Lower leg skin (tissue), 4 donors: ENCODE measurements at regions not wholly inside any gene's neighbourhood (a gene's known extent, or its start where the extent isn't known, plus 50 kb on each side); places are given as distances from the start of the nearest gene placed in this dataset.
A peak's percentile ranks its signal among the peaks of the same experiment; 100 is the strongest.

ENCODE experiments used
- DNase-seq, 2 donors: peaks; one replicate each; pipeline ENCODE4 v3.0.0-alpha.2; 2019; ENCODE audit warnings: low spot score in 2 of 2
- H3K4me3 ChIP-seq: fragments of 200-600 bp; sonication (generic); 2 replicates; pipeline ENCODE4 v1.5.1; 2017; ENCODE audit warnings: mild to moderate bottlenecking, low read depth; ENCODE audit not compliant: poor library complexity, severe bottlenecking
- POLR2A ChIP-seq, 2 donors: fragments of 450-650 bp; IDR thresholded peaks; one replicate each; pipeline ENCODE4 v1.6.1; 2016 to 2017; ENCODE audit warnings: antibody characterized with exemption in 2 of 2, mild to moderate bottlenecking in 1 of 2, moderate library complexity in 1 of 2
- WGBS, 2 donors: methylation state at CpG; one replicate each; pipeline ENCODE4 v1.1.5; 2018; 5-methylcytosine and 5-hydroxymethylcytosine counted together
- intact Hi-C: fragments of 100-400 bp; cut with DNase I; formaldehyde crosslinking; loops from one replicate; pipeline ENCODE4 v1.15.0; 2023; ENCODE audit warnings: low total_unique reads
- TF ChIP-seq, protein P1 (sequence below), 3 donors: fragments of 450-650 bp; IDR thresholded peaks; one replicate each; pipeline ENCODE4 v1.5.1; 2016; ENCODE audit warnings: antibody characterized with exemption in 3 of 3, mild to moderate bottlenecking in 3 of 3, moderate library complexity in 2 of 3

DNA sequence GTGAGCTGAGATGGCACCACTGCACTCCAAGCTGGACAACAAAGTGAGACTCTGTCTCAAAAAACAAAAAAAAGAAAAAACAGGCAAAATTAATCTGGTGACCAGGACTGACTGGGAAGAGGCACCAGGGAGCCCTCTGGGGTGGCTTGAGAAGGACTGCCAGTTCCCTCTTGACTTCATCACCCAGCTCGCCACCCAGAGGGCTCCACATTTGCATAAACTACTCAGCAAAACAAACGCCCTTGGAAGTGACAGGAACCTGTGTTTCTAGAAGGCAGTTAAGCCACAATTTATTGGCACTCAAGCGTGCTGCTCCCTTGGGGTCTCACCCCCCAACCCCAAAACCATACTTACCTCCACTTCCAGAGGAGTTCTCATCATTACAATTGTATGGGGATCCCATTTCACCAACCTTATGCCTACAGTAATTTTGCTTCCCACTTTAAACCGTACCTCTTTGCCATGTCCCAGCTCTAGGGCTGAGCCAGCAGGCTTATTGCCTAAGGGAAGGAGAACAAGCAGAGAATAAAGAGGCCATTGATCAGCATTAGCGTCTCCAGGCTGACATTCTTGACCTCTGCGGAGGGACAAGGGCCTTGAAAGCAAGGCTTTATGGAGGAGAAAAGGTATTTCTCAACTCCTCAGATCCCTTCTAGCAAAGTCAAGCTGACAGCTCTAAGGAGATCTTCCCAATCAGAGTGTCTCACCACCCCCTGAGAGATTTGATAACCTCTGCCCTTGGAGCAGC lies 357.4 kb downstream of the SHQ1 start:
- DNase-seq = no peak
- intact Hi-C loops = no loop called here
- no peak overlapping the region for H3K4me3 ChIP-seq
- 57 to 68% methylated on average over 6 of the region's 6 CpGs for WGBS, 2 donors
- TF ChIP-seq POLR2A (IDR thresholded peaks at IDR 0.05) = no peak
- TF ChIP-seq, protein P1, sequence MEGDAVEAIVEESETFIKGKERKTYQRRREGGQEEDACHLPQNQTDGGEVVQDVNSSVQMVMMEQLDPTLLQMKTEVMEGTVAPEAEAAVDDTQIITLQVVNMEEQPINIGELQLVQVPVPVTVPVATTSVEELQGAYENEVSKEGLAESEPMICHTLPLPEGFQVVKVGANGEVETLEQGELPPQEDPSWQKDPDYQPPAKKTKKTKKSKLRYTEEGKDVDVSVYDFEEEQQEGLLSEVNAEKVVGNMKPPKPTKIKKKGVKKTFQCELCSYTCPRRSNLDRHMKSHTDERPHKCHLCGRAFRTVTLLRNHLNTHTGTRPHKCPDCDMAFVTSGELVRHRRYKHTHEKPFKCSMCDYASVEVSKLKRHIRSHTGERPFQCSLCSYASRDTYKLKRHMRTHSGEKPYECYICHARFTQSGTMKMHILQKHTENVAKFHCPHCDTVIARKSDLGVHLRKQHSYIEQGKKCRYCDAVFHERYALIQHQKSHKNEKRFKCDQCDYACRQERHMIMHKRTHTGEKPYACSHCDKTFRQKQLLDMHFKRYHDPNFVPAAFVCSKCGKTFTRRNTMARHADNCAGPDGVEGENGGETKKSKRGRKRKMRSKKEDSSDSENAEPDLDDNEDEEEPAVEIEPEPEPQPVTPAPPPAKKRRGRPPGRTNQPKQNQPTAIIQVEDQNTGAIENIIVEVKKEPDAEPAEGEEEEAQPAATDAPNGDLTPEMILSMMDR (IDR thresholded peaks at IDR 0.05) = no peak

- 91 to 97% methylated on average over 7 of the region's 7 CpGs for WGBS, 2 donors
- intact Hi-C loops = no loop called here
These were observed 358.3 kb downstream of the SHQ1 start for GRCh38 chr3:72489901-72490300.

GRCh38 chr3:72488738-72489035 lies 359.6 kb downstream of the SHQ1 start:
- peak in 1 of 2 donors; percentile 32 for DNase-seq
- intact Hi-C loops = no loop called here
- 81 to 91% methylated on average over 5 of the region's 5 CpGs for WGBS, 2 donors
- TF ChIP-seq, protein P1 (IDR thresholded peaks at IDR 0.05) = no peak
- no peak for TF ChIP-seq POLR2A (IDR thresholded peaks at IDR 0.05)
- H3K4me3 ChIP-seq = no peak overlapping the region

More at GRCh38 chr3:72489901-72490300, 358.3 kb downstream of the SHQ1 start:
- no peak overlapping the region for H3K4me3 ChIP-seq
- TF ChIP-seq, protein P1 (IDR thresholded peaks at IDR 0.05) = no peak
- no peak for TF ChIP-seq POLR2A (IDR thresholded peaks at IDR 0.05)
- no peak for DNase-seq

- no peak overlapping the region for H3K4me3 ChIP-seq
- DNase-seq = no peak
- TF ChIP-seq, protein P1 (IDR thresholded peaks at IDR 0.05) = no peak
- no peak for TF ChIP-seq POLR2A (IDR thresholded peaks at IDR 0.05)
- 79 to 83% methylated on average over 9 of the region's 9 CpGs for WGBS, 2 donors
- intact Hi-C loops = no loop called here
These were observed 360.1 kb downstream of the SHQ1 start for GRCh38 chr3:72487946-72488737.

DNA sequence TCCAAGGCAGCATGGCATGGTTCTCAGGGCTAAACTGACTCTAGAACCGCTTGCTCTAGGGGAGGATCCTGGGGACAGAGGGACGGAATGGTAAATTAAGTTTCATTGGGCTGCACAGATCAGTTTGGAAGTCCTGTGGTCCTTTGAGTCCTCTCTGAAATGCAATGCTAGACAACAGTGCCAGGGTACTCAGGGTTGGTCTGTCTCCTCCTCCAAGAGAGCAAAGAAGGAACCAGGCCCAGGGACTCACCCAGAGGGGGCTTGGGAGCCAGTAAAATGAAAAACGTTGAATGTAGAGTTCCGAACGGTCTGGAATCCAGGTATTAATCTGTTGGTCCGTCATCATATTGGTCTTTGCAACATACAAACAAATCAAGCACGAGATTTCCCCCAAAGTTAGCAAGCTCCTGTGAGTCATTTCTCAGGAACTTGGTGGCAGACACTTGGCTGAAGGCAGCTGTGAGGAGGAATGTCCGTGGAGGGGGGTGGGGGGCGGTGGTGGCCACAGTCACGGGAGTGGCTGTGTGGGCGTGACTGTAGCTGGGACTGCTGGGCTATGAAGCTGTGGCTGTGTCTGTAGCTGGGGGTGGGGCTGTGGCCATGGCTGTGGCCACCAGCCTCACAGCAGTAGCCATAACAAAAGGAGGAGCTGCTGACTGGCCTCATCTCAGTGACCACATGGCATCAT lies 361.0 kb downstream of the SHQ1 start:
- intact Hi-C loops = no loop called here
- DNase-seq = peak; percentile 82 to 96
- TF ChIP-seq, protein P1 (IDR thresholded peaks at IDR 0.05) = no peak
- no peak for TF ChIP-seq POLR2A (IDR thresholded peaks at IDR 0.05)
- 33 to 34% methylated on average over 11 of the region's 11 CpGs for WGBS, 2 donors
- no peak overlapping the region for H3K4me3 ChIP-seq
